HG03378 (cell line): ENCODE measurements at regions not wholly inside any gene's neighbourhood (a gene's known extent, or its start where the extent isn't known, plus 50 kb on each side); places are given as distances from the start of the nearest gene placed in this dataset.
"Not testable (repeated sequence)": the region's sequence is repeated elsewhere in the genome, so short reads cannot be mapped to it uniquely, and the experiment has no call there.

ENCODE experiments used
- ATAC-seq: cut with Tn5 transposase; IDR thresholded peaks from one replicate; pipeline ENCODE4 v1.9.1; 2021; ENCODE audit warnings: mild to moderate bottlenecking, moderate library complexity; ENCODE audit not compliant: unreplicated experiment

- ATAC-seq = not testable (repeated sequence)
Observed at GRCh38 chr7:123264820-123265219, 65.1 kb upstream of the SLC13A1 start.

GRCh38 chr7:123260428-123260960, 60.7 kb upstream of the SLC13A1 start:
- ATAC-seq = no peak

DNA sequence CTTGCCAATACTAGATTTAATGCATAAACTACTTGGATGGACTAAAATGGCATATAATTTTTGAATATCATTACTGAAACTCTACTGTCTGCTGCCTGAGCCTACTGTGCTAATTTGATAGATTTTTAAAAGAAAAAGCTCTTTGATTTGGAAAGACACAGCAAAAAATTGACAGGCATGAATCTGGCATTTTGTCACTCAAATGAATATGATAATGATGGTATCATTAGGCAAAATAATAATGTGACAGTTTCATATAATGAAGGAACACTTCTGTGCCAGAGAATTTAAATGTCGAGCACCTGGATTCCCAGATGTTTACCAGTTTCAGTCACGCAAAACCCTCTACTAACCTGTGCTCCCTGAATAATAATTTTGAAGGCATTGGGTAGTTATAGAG, 60.0 kb upstream of the SLC13A1 start:
- ATAC-seq = no peak
